Heart right ventricle (tissue), 16 donors: ENCODE measurements at regions not wholly inside any gene's neighbourhood (a gene's known extent, or its start where the extent isn't known, plus 50 kb on each side); places are given as distances from the start of the nearest gene placed in this dataset.

Experiments used
- ATAC-seq, 8 donors: fragments of 200-7000 bp; cut with Tn5 transposase; one replicate each; pipeline ENCODE4 v1.9.1; 2020; ENCODE audit warnings: mild to moderate bottlenecking in 8 of 8, moderate library complexity in 8 of 8, moderate number of reproducible peaks in 1 of 8
- DNase-seq, 2 donors: peaks; one replicate each; pipeline ENCODE4 v3.0.0-alpha.2; 2020
- H3K27ac ChIP-seq, 10 donors: fragments of 200-600 bp; sonication (generic) in 2 of 10; one replicate each; pipeline versions ENCODE4 v1.5.0 to v1.8.0; 2020 to 2022; ENCODE audit warnings: mild to moderate bottlenecking in 3 of 10
- H3K27me3 ChIP-seq, 7 donors: fragments of 200-600 bp; one replicate each; pipeline ENCODE4 v1.8.0; 2021 to 2022; ENCODE audit warnings: mild to moderate bottlenecking in 2 of 7
- H3K36me3 ChIP-seq, 9 donors: fragments of 200-600 bp; sonication (generic) in 1 of 9; one replicate each; pipeline versions ENCODE4 v1.5.0 to v1.8.0; 2020 to 2022; ENCODE audit warnings: mild to moderate bottlenecking in 2 of 9
- H3K4me1 ChIP-seq, 9 donors: fragments of 200-600 bp; sonication (generic) in 1 of 9; one replicate each; pipeline versions ENCODE4 v1.5.0 to v1.8.0; 2020 to 2022; ENCODE audit warnings: mild to moderate bottlenecking in 4 of 9
- H3K4me3 ChIP-seq, 10 donors: fragments of 200-600 bp; sonication (generic) in 2 of 10; one replicate each; pipeline versions ENCODE4 v1.5.0 to v1.8.0; 2020 to 2022; ENCODE audit warnings: mild to moderate bottlenecking in 7 of 10, moderate library complexity in 2 of 10
- H3K9me3 ChIP-seq, 11 donors: fragments of 200-600 bp in 10 of 11; sonication (generic) in 2 of 11; one replicate each; pipeline versions ENCODE4 v1.5.0 to v1.8.0; 2013 to 2022; ENCODE audit warnings: mild to moderate bottlenecking in 2 of 11, control low read depth in 1 of 11, moderate library complexity in 1 of 11
- CTCF ChIP-seq, 9 donors: fragments of 200-600 bp; sonication (generic) in 2 of 9; IDR thresholded peaks; one replicate each; pipeline versions ENCODE4 v1.5.0 to v1.8.0; 2021 to 2022; ENCODE audit warnings: antibody characterized with exemption in 9 of 9, mild to moderate bottlenecking in 5 of 9, moderate library complexity in 1 of 9
- WGBS, 2 donors: extraction: QIAGEN DNeasy Blood & Tissue Kit; methylation state at CpG; one replicate each; pipeline ENCODE4 v1.1.7; 2013; ENCODE audit warnings: inconsistent platforms in 1 of 2; 5-methylcytosine and 5-hydroxymethylcytosine counted together
- intact Hi-C, 10 donors: fragments of 100-400 bp; cut with DNase I; formaldehyde crosslinking; loops; one replicate each; pipeline versions ENCODE4 v1.11.1 to v1.14.2; 2022
- donor health status: Arrhythmogenic right ventricular cardiomyopathy.
- donor health status: ischemic (EF 13 %, LVEDD 7.1; RV severe dilation, severe dysfunction).
- donor health status: healthy with polysubstance abuse.
- donor health status: DM: no; HTN: yes; CAD: no.
- donor health status: DM: no; HTN: no; CAD: no.
- donor health status: ischemic (EF 25% LVEDD 6.9; RV normal size, moderate dysfunction).
- donor health status: ischemic (EF 25% LVEDD 5.7; RV mildly dilated, moderate dysfunction).
- donor health status: healthy.
- donor health status: DM: yes; HTN: yes; CAD: no.
- donor health status: Ischemic cardiomyopathy.
- donor health status: ischemic (EF 35%, LVEDD 5.7; RV mildly dilated, moderate dysfunction).
- donor health status: nonischemic (EF 11% LVEDD 7.7; RV severe dilation, severe dysfunction).
- donor health status: DM: yes; HTN: yes; CAD: no.
- donor health status: PGD.
- donor health status: ischemic (EF 29% LVEDD 5.4; RV normal size, mild dysfunction).
- donor health status: nonischemic (EF 23%, LVEDD 6.1; RV moderate dilation, normal function).

GRCh38 chr12:126337556-126338441, 1272.6 kb downstream of the AACS start:
- no peaks in the 10 kb centered on the region for H3K4me1 ChIP-seq
- WGBS, 2 donors, result 66 to 72% methylated on average over 7 of the region's 7 CpGs
- no peak overlapping the region for H3K4me3 ChIP-seq
- ATAC-seq (no peak), DNase-seq (no peak)
- H3K27ac ChIP-seq, result no peak overlapping the region
- H3K9me3 ChIP-seq, result peaks cover 0 to 9% (median 0%) of the 10 kb centered on the region in 11 donors
- H3K36me3 ChIP-seq, result no peaks in the 10 kb centered on the region
- no peak for TF ChIP-seq CTCF (IDR thresholded peaks at IDR 0.05)
- intact Hi-C loops, result no loop called here
- H3K27me3 ChIP-seq, result no peaks in the 10 kb centered on the region

- no peaks in the 10 kb centered on the region for H3K36me3 ChIP-seq
- H3K27ac ChIP-seq, result no peak overlapping the region
- no peaks in the 10 kb centered on the region for H3K27me3 ChIP-seq
- peaks cover 0 to 5% (median 0%) of the 10 kb centered on the region in 11 donors for H3K9me3 ChIP-seq
- intact Hi-C loops, result no loop called here
- no peaks in the 10 kb centered on the region for H3K4me1 ChIP-seq
- no peak overlapping the region for H3K4me3 ChIP-seq
- ATAC-seq (no peak), DNase-seq (no peak)
- no peak for TF ChIP-seq CTCF (IDR thresholded peaks at IDR 0.05)
- 73 to 80% methylated on average over 1 of the region's 1 CpG for WGBS, 2 donors
Measured at GRCh38 chr12:126342866-126343265, 1277.6 kb downstream of the AACS start.

- no peak for DNase-seq
- 67 to 77% methylated on average over 3 of the region's 3 CpGs for WGBS, 2 donors
- no peaks in the 10 kb centered on the region for H3K36me3 ChIP-seq
- no peak for ATAC-seq
- no peak overlapping the region for H3K27ac ChIP-seq
- H3K4me1 ChIP-seq, result no peaks in the 10 kb centered on the region
- no peak for TF ChIP-seq CTCF (IDR thresholded peaks at IDR 0.05)
- intact Hi-C loops, result no loop called here
- H3K9me3 ChIP-seq, result peaks cover 0 to 5% (median 0%) of the 10 kb centered on the region in 11 donors
- H3K27me3 ChIP-seq, result no peaks in the 10 kb centered on the region
- H3K4me3 ChIP-seq, result no peak overlapping the region
Measured at GRCh38 chr12:126343321-126343720, 1278.1 kb downstream of the AACS start.

- Histone ChIP-seq H3K27ac (no peak overlapping the region), H3K27me3 (no peaks in the 10 kb centered on the region), H3K4me3 (no peak overlapping the region), H3K4me1 (no peaks in the 10 kb centered on the region), H3K36me3 (no peaks in the 10 kb centered on the region), H3K9me3 (peaks cover 0 to 16% (median 0%) of the 10 kb centered on the region in 11 donors)
- ATAC-seq, result no peak
- TF ChIP-seq CTCF (IDR thresholded peaks at IDR 0.05), result no peak
- intact Hi-C loops, result no loop called here
- no peak for DNase-seq
- 62 to 77% methylated on average over 3 of the region's 3 CpGs for WGBS, 2 donors
Measured at GRCh38 chr12:126346087-126346486, 1280.9 kb downstream of the AACS start.
